ENCODE measurements at regions not wholly inside any gene's neighbourhood (a gene's known extent, or its start where the extent isn't known, plus 50 kb on each side); places are given as distances from the start of the nearest gene placed in this dataset.

DNA sequence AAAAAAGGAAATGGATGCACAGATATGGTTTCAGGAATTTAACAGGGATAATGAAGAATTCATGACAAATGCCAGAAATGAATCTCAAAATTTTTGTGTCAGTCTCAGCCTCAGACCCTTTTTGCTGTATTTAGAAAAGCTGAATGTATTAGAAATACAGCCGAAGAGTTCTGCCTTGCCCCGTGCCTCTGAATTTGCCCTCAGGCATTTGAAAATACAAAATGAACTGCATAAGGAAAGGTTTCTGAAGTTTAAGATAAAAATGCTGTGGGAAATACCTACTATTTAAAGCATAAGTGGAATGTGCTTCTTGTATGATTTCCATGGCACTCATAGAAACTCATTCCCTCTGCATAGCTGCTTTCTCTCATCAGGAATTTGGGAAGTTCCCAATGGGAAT lies 1580.6 kb downstream of the DPP10 start:
- TF ChIP-seq, protein P1, sequence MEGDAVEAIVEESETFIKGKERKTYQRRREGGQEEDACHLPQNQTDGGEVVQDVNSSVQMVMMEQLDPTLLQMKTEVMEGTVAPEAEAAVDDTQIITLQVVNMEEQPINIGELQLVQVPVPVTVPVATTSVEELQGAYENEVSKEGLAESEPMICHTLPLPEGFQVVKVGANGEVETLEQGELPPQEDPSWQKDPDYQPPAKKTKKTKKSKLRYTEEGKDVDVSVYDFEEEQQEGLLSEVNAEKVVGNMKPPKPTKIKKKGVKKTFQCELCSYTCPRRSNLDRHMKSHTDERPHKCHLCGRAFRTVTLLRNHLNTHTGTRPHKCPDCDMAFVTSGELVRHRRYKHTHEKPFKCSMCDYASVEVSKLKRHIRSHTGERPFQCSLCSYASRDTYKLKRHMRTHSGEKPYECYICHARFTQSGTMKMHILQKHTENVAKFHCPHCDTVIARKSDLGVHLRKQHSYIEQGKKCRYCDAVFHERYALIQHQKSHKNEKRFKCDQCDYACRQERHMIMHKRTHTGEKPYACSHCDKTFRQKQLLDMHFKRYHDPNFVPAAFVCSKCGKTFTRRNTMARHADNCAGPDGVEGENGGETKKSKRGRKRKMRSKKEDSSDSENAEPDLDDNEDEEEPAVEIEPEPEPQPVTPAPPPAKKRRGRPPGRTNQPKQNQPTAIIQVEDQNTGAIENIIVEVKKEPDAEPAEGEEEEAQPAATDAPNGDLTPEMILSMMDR (IDR thresholded peaks at IDR 0.05) = no peak
- TF ChIP-seq SIN3A (IDR thresholded peaks at IDR 0.05; ENCODE audit: borderline replicate concordance, insufficient read depth, low read depth, low read length) (no peak), POLR2AphosphoS5 (IDR thresholded peaks at IDR 0.05; ENCODE audit: low read depth, low read length) (no peak), TCF7L2 (IDR thresholded peaks at IDR 0.05; ENCODE audit: low read depth, low read length) (no peak)
- TF ChIP-seq, protein P2, sequence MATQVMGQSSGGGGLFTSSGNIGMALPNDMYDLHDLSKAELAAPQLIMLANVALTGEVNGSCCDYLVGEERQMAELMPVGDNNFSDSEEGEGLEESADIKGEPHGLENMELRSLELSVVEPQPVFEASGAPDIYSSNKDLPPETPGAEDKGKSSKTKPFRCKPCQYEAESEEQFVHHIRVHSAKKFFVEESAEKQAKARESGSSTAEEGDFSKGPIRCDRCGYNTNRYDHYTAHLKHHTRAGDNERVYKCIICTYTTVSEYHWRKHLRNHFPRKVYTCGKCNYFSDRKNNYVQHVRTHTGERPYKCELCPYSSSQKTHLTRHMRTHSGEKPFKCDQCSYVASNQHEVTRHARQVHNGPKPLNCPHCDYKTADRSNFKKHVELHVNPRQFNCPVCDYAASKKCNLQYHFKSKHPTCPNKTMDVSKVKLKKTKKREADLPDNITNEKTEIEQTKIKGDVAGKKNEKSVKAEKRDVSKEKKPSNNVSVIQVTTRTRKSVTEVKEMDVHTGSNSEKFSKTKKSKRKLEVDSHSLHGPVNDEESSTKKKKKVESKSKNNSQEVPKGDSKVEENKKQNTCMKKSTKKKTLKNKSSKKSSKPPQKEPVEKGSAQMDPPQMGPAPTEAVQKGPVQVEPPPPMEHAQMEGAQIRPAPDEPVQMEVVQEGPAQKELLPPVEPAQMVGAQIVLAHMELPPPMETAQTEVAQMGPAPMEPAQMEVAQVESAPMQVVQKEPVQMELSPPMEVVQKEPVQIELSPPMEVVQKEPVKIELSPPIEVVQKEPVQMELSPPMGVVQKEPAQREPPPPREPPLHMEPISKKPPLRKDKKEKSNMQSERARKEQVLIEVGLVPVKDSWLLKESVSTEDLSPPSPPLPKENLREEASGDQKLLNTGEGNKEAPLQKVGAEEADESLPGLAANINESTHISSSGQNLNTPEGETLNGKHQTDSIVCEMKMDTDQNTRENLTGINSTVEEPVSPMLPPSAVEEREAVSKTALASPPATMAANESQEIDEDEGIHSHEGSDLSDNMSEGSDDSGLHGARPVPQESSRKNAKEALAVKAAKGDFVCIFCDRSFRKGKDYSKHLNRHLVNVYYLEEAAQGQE (IDR thresholded peaks at IDR 0.05; ENCODE audit: insufficient read depth in 1 of 2, low read depth in 2 of 2, low read length in 1 of 2) = no peak
